ENCODE measurements at regions not wholly inside any gene's neighbourhood (a gene's known extent, or its start where the extent isn't known, plus 50 kb on each side); places are given as distances from the start of the nearest gene placed in this dataset.

DNA sequence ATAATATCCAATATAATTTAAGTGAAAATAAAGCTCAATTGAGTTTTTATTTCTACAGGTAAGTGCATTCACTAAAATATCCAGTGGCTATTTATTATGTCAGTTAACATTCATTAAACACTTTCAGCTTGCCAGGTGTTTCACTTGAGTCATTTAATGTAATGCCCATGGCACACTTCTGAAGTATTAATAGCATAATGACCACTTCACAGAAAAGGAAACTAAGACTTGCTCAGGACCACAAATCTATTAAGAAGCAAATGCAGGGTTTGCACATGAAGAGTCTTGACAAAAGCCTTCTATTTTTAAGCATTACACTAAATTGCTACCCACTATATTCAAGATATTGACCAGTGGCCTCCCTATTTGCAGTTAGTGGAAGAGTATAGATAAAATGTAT is 612.7 kb downstream of the KCTD8 start:
- TF ChIP-seq Cebpa-rat (IDR thresholded peaks at IDR 0.05), result no peak
- Histone ChIP-seq H3K4me3 (no peak overlapping the region), H3K27ac (no peak overlapping the region), H3K27me3 (no peaks in the 10 kb centered on the region), H3K4me2 (no peak overlapping the region), H3K36me3 (no peaks in the 10 kb centered on the region), H3K9ac (no peak overlapping the region), H3K9me3 (replicated peaks in 1 of 11) (no peaks in the 10 kb centered on the region), H4K20me1 (no peaks in the 10 kb centered on the region), H3K4me1 (peaks cover 0 to 8% (median 0%) of the 10 kb centered on the region in 10 experiments; a peak in 4 of 20 replicates)

DNA sequence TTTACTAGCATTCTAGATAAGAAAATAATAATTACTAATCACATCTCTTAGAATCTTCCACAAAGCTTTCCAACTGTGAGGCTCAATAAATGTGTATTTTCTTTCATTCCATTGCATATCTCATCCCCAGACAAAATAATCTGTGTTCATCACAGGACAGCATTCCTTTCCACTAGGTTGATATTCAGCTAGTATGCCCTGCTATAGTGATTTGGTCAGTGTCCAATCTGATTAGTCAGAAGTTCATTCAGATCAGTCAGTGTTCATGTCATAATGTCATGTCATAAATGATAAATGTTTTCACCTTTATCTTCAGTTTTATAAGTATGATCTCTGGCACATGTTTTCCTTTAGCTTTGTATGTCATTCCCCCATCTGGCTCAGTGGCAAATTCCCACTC is 611.4 kb downstream of the KCTD8 start:
- H3K4me3 ChIP-seq, result no peak overlapping the region
- H3K36me3 ChIP-seq, result no peaks in the 10 kb centered on the region
- H3K27ac ChIP-seq, result no peak overlapping the region
- H3K27me3 ChIP-seq, result no peaks in the 10 kb centered on the region
- H3K4me2 ChIP-seq, result no peak overlapping the region
- H4K20me1 ChIP-seq, result no peaks in the 10 kb centered on the region
- no peaks in the 10 kb centered on the region for H3K9me3 ChIP-seq (replicated peaks in 1 of 11)
- no peak for TF ChIP-seq Cebpa-rat (IDR thresholded peaks at IDR 0.05)
- 0 out of 20 replicates have a peak, but pooled peaks cover 0 to 3% (median 0%) of the 10 kb centered on the region in 10 experiments for H3K4me1 ChIP-seq
- no peak overlapping the region for H3K9ac ChIP-seq

DNA sequence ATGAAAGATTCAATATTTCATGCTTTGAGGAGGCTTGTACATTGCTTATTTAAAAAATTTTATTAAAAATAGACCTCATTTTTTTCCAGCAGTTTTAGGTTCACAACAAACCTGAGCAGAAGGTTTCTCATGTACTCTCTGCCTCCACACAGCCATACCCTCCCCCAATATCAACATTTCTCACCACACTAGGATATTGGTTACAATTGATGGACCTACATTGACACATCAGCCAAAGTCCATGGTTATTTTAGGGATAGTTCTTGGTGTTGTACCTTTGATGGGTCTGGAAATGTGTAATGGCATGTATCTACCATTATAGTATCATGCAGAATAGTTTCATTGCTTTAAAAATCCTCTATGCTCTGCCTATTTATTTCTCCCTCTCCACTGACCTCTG is 611.0 kb downstream of the KCTD8 start:
- H3K27me3 ChIP-seq, result no peaks in the 10 kb centered on the region
- no peak for TF ChIP-seq Cebpa-rat (IDR thresholded peaks at IDR 0.05)
- no peaks in the 10 kb centered on the region for H3K9me3 ChIP-seq (replicated peaks in 1 of 11)
- H3K4me1 ChIP-seq, result 0 out of 20 replicates have a peak, but pooled peaks cover 0 to 3% (median 0%) of the 10 kb centered on the region in 10 experiments
- no peak overlapping the region for H3K4me2 ChIP-seq
- H3K36me3 ChIP-seq, result no peaks in the 10 kb centered on the region
- H3K9ac ChIP-seq, result no peak overlapping the region
- H4K20me1 ChIP-seq, result no peaks in the 10 kb centered on the region
- H3K27ac ChIP-seq, result no peak overlapping the region
- no peak overlapping the region for H3K4me3 ChIP-seq

DNA sequence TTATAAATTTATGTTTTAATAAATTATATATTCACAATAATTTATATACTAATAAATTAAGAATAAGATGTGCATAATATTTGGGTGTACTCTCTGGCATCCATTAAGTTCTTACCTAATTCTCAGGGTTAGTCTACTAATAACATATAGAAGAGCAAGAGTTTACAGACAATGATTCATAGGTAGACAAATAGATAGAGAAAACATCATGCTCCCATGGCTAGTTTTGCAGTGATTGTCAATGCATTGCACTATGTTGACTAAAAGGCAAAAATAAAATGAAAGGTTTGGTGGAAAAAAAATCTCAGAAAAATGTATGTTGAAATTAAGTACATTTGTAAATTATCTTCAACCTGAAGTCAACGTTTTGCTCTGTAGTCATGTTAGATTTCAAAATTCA is 606.0 kb downstream of the KCTD8 start:
- no peaks in the 10 kb centered on the region for H3K4me1 ChIP-seq
- no peaks in the 10 kb centered on the region for H3K27me3 ChIP-seq
- H3K4me3 ChIP-seq, result no peak overlapping the region
- no peak for TF ChIP-seq Cebpa-rat (IDR thresholded peaks at IDR 0.05)
- no peak overlapping the region for H3K27ac ChIP-seq
- no peaks in the 10 kb centered on the region for H3K36me3 ChIP-seq
- peaks cover 0 to 13% (median 9%) of the 10 kb centered on the region in 11 experiments; a peak in 12 of 22 replicates for H3K9me3 ChIP-seq (replicated peaks in 1 of 11)
- H4K20me1 ChIP-seq, result no peaks in the 10 kb centered on the region
- H3K4me2 ChIP-seq, result no peak overlapping the region
- no peak overlapping the region for H3K9ac ChIP-seq

DNA sequence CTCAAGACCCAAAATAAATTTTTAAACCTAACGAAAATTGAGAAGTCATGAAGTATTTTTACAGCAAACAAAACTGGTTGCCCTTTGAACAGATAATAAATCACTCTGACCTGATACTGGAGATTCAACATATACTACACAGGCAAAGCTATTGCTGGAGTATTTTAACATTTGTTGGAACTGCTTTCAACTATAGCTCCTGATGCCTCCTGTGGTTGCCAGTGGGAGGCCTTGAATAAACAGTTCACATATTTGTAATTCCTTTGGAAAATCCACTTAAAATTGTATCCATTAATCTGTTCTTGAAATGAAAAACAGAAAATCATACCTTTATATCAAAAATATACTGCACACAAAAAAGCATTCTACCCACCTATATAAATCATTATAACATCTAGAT is 605.1 kb downstream of the KCTD8 start:
- no peaks in the 10 kb centered on the region for H3K27me3 ChIP-seq
- H3K4me2 ChIP-seq, result no peak overlapping the region

DNA sequence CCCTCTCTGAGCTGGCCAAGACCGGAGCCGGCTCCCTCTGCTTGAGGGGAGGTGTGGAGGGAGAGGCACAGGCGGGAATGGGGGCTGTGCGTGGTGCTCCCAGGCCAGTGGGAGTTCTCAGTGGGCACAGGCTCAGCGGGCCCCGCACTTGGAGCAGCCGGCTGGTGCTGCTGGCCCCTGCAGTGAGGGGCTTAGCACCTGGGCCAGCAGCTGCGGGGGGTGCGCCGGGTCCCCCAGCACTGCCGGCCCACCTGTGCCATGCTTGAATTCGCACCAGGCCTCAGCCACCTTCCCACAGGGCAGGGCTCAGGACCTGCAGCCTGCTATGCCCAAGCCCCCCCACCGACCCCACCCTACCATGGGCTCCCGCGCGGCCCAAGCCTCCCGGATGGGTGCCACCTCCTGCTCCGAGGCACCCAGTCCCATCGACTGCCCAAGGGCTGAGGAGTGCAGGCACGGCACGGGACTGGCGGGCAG is 602.5 kb downstream of the KCTD8 start:
- Histone ChIP-seq H4K20me1 (no peaks in the 10 kb centered on the region), H3K9ac (no peak overlapping the region), H3K4me3 (no peak overlapping the region), H3K27me3 (no peaks in the 10 kb centered on the region), H3K4me1 (no peaks in the 10 kb centered on the region), H3K9me3 (replicated peaks in 1 of 11) (peaks cover 0 to 13% (median 9%) of the 10 kb centered on the region in 11 experiments; a peak in 12 of 22 replicates), H3K36me3 (no peaks in the 10 kb centered on the region), H3K4me2 (no peak overlapping the region), H3K27ac (no peak overlapping the region)
- TF ChIP-seq Cebpa-rat (IDR thresholded peaks at IDR 0.05), result no peak

More for the DNA sequence above, 605.1 kb downstream of the KCTD8 start:
- Histone ChIP-seq H4K20me1 (no peaks in the 10 kb centered on the region), H3K4me3 (no peak overlapping the region), H3K9me3 (replicated peaks in 1 of 11) (peaks cover 0 to 13% (median 9%) of the 10 kb centered on the region in 11 experiments; a peak in 12 of 22 replicates), H3K27ac (no peak overlapping the region), H3K36me3 (no peaks in the 10 kb centered on the region), H3K9ac (no peak overlapping the region), H3K4me1 (no peaks in the 10 kb centered on the region)
- TF ChIP-seq Cebpa-rat (IDR thresholded peaks at IDR 0.05), result no peak

DNA sequence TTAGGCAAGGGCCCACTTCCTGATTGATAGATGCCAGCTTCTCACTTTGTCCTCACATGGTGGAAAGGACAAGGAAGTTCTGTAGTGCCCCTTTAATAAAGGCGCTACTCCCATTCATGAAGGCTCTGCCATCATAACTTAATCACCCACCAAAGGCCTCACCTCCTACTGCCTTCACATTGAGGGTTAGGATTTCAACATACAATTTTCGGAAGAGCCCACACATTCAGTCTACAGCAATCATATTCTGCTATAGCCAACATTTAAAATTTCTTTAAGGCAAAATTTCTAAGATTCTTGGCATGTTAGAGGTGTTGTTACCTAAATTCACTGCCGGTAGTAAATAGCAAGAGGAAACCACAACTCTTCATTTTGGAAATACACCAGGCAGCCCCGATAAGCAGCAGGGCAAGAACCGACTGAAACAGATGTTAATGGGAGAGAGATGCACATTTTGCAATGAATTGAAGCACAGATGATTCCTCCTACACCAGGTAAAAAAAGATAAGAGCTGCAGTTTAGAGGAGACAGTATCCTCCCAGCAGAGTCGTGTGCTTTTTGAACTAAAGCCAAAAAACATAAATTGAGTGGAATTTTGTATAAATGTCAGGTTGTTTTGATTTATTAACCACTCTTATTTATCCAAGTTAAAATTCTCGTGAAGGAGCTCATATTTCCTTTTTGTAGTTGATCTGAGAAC is 594.9 kb downstream of the KCTD8 start:
- H3K4me1 ChIP-seq, result no peaks in the 10 kb centered on the region
- no peaks in the 10 kb centered on the region for H3K36me3 ChIP-seq
- H3K4me2 ChIP-seq, result no peak overlapping the region
- H3K9me3 ChIP-seq (replicated peaks in 1 of 11), result no peaks in the 10 kb centered on the region
- no peak overlapping the region for H3K9ac ChIP-seq
- H3K27me3 ChIP-seq, result no peaks in the 10 kb centered on the region
- H4K20me1 ChIP-seq, result no peaks in the 10 kb centered on the region
- H3K4me3 ChIP-seq, result no peak overlapping the region
- no peak for TF ChIP-seq Cebpa-rat (IDR thresholded peaks at IDR 0.05)
- no peak overlapping the region for H3K27ac ChIP-seq

DNA sequence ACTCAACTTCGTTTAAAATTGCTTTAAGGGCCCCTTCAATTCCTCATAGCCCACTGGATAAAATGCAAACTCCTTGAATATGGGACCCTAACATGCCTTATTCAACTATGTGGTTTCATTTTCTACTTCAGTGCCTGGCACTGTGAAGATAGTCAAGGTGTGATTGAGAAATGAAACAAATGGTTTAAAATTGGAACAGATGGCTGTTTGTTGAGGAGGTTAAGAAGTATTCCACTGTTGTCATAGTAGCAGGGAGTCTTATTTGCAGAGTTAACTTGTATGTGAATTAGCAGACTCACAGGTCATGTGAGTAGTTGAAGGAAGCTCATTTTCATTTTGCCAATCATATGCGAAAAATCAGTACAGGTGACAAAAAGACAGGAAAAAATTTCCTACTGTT is 593.3 kb downstream of the KCTD8 start:
- H3K36me3 ChIP-seq, result no peaks in the 10 kb centered on the region
- no peak for TF ChIP-seq Cebpa-rat (IDR thresholded peaks at IDR 0.05)
- H3K4me1 ChIP-seq, result no peaks in the 10 kb centered on the region
- H3K4me2 ChIP-seq, result no peak overlapping the region
- no peaks in the 10 kb centered on the region for H4K20me1 ChIP-seq
- no peaks in the 10 kb centered on the region for H3K27me3 ChIP-seq
- no peak overlapping the region for H3K27ac ChIP-seq
- no peaks in the 10 kb centered on the region for H3K9me3 ChIP-seq (replicated peaks in 1 of 11)
- no peak overlapping the region for H3K4me3 ChIP-seq
- H3K9ac ChIP-seq, result no peak overlapping the region

DNA sequence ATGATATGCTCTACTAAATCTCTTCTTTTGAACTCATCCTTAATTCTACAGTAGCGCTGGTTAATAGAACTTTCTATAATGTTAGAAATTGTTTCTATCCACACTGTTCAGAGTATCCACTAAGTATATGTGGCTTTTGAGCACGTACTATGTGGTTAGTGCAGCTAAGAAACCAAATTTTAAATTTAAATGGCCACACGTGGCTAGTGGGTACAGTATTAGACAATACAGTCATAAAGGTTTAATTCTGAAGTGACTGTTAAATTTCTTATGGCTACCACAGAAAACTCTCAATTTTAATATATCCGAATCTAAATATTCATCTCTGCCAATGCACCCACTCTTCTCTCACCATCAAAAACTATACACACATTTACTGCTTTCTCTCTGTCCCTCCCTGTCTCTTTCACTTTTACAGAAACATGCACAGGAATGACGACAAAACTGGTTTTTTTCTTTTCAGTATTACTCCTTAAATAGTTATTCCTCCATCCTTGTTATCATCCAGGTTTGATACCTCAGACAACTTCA is 583.9 kb downstream of the KCTD8 start:
- Histone ChIP-seq H3K4me2 (no peak overlapping the region), H3K36me3 (no peaks in the 10 kb centered on the region), H3K27me3 (no peaks in the 10 kb centered on the region), H3K9me3 (replicated peaks in 1 of 11) (no peaks in the 10 kb centered on the region), H3K4me1 (no peaks in the 10 kb centered on the region), H3K4me3 (no peak overlapping the region), H3K27ac (no peak overlapping the region), H3K9ac (no peak overlapping the region), H4K20me1 (no peaks in the 10 kb centered on the region)
- TF ChIP-seq Cebpa-rat (IDR thresholded peaks at IDR 0.05), result no peak

DNA sequence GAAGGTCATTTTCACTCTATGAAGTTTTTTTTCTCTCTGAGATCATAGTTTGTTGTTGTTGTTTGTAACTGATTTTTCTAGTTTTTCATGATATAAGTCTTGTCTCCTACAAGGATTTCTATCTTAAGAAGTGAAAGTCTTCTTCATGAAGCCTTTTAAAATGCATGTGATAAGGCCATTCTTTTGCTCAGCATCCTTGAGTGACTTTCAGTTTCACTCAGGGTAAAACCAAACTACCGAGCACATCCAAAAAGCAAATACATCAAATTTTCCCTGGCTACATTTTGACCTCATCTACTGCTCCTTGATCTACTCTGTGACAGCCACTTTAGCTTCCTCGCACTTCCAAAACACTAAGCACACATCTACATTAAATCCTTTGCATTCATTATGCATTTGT is 580.7 kb downstream of the KCTD8 start:
- Histone ChIP-seq H3K9ac (no peak overlapping the region), H3K36me3 (no peaks in the 10 kb centered on the region), H3K27ac (no peak overlapping the region), H3K27me3 (no peaks in the 10 kb centered on the region), H3K9me3 (replicated peaks in 1 of 11) (peaks cover 0 to 7% (median 4%) of the 10 kb centered on the region in 11 experiments; a peak in 8 of 22 replicates), H3K4me3 (no peak overlapping the region), H4K20me1 (no peaks in the 10 kb centered on the region), H3K4me1 (no peaks in the 10 kb centered on the region), H3K4me2 (no peak overlapping the region)
- TF ChIP-seq Cebpa-rat (IDR thresholded peaks at IDR 0.05), result no peak

Data from BLaER1 treated with 17β-estradiol and CSF1 and Interleukin-3, amounts not matched to agents 10 nM and 100 nM (cell line).